B cell (primary cell): ENCODE measurements at regions not wholly inside any gene's neighbourhood (a gene's known extent, or its start where the extent isn't known, plus 50 kb on each side); places are given as distances from the start of the nearest gene placed in this dataset.

Source experiments
- ATAC-seq: fragments of 200-7000 bp; cut with Tn5 transposase; one replicate; pipeline ENCODE4 v1.10.0; 2021; ENCODE audit warnings: low read depth, mild to moderate bottlenecking, moderate number of reproducible peaks, moderate library complexity
- CTCF ChIA-PET: fragments of 350-600 bp; sonication (Branson Sonifier 250); formaldehyde crosslinking; loops from one replicate; lab custom pipeline; 2021; ENCODE audit warnings: antibody characterized with exemption, inconsistent platforms; lab: Charles Lee
- POLR2A ChIA-PET: fragments of 350-600 bp; sonication (Branson Sonifier 250); formaldehyde crosslinking; loops from one replicate; lab custom pipeline; 2021; ENCODE audit warnings: antibody characterized with exemption; lab: Charles Lee
- DNase-seq: peaks from one replicate; pipeline ENCODE4 v3.0.0; 2013
- H2AFZ ChIP-seq: 2 replicates; pipeline ENCODE4 v1.6.1; 2012; ENCODE audit warnings: mild to moderate bottlenecking, low read depth, low read length; ENCODE audit not compliant: insufficient read depth, poor library complexity, severe bottlenecking
- H3K27ac ChIP-seq, 2 donors: 1 replicate in 1 of 2; 2 replicates in 1 of 2; pipeline ENCODE4 v1.5.1; 2012 to 2013; ENCODE audit warnings: low read length in 2 of 2, mild to moderate bottlenecking in 2 of 2, moderate library complexity in 1 of 2
- H3K27me3 ChIP-seq, 4 experiments: fragments of 200-600 bp in 1 of 4; sonication (generic) in 1 of 4; replicated peaks in 1 of 4; 1 replicate in 2 of 4; 2 replicates in 2 of 4; pipeline versions ENCODE4 v1.6.1 to v1.7.0; 2013 to 2016; ENCODE audit warnings: low read length in 3 of 4, mild to moderate bottlenecking in 2 of 4, mixed read lengths in 1 of 4, moderate library complexity in 1 of 4; ENCODE audit not compliant: insufficient read depth in 4 of 4, control insufficient read depth in 3 of 4; ENCODE audit errors: control extremely low read depth in 1 of 4
- H3K36me3 ChIP-seq, 2 experiments: replicated peaks in 1 of 2; 1 replicate in 1 of 2; 2 replicates in 1 of 2; pipeline versions ENCODE4 v1.6.1 to v1.7.1; 2013; ENCODE audit warnings: low read length in 1 of 2; ENCODE audit not compliant: insufficient read depth in 2 of 2, control insufficient read depth in 1 of 2; ENCODE audit errors: control extremely low read depth in 1 of 2, extremely low read depth in 1 of 2
- H3K4me1 ChIP-seq, 2 donors: fragments of 200-600 bp in 1 of 2; sonication (generic) in 1 of 2; 1 replicate in 1 of 2; 2 replicates in 1 of 2; pipeline versions ENCODE4 v1.5.1 to v1.6.1; 2013 to 2017; ENCODE audit warnings: low read length in 2 of 2; ENCODE audit not compliant: control insufficient read depth in 2 of 2, insufficient read depth in 2 of 2
- H3K4me2 ChIP-seq: replicated peaks from 2 replicates; pipeline ENCODE3; 2012; ENCODE audit warnings: mild to moderate bottlenecking, low read depth, low read length; ENCODE audit not compliant: poor library complexity, severe bottlenecking
- H3K4me3 ChIP-seq, 5 experiments: fragments of 200-600 bp in 1 of 5; sonication (generic) in 1 of 5; 1 replicate in 3 of 5; 2 replicates in 2 of 5; pipeline versions ENCODE4 v1.5.1 to v1.7.0; 2011 to 2016; ENCODE audit warnings: low read length in 4 of 5, mild to moderate bottlenecking in 4 of 5, low read depth in 2 of 5, control low read depth in 1 of 5, moderate library complexity in 1 of 5; ENCODE audit not compliant: insufficient read depth in 1 of 5; ENCODE audit errors: control extremely low read depth in 1 of 5, extremely low read depth in 1 of 5
- H3K79me2 ChIP-seq: fragments of 200-600 bp; sonication (generic); one replicate; pipeline ENCODE4 v1.6.0; 2016; ENCODE audit warnings: low read length; ENCODE audit not compliant: control insufficient read depth, insufficient read depth
- H3K9ac ChIP-seq: fragments of 200-600 bp; sonication (generic); 2 replicates; pipeline ENCODE4 v1.6.1; 2017; ENCODE audit warnings: mild to moderate bottlenecking, low read length, moderate library complexity
- H3K9me3 ChIP-seq, 3 donors: one replicate each; pipeline versions ENCODE4 v1.6.1 to v1.7.1; 2013; ENCODE audit warnings: low read length in 2 of 3; ENCODE audit not compliant: control insufficient read depth in 2 of 3, insufficient read depth in 1 of 3; ENCODE audit errors: control extremely low read depth in 1 of 3
- H4K20me1 ChIP-seq: 2 replicates; pipeline ENCODE4 v1.6.0; 2012; ENCODE audit warnings: mild to moderate bottlenecking, low read length; ENCODE audit not compliant: insufficient read depth, control insufficient read depth, poor library complexity, severe bottlenecking
- H3K27ac Mint-ChIP-seq: one replicate; pipeline ENCODE4 v1.8.0; 2021; ENCODE audit warnings: mixed read lengths
- H3K27me3 Mint-ChIP-seq: one replicate; pipeline ENCODE4 v1.8.0; 2021; ENCODE audit warnings: mixed read lengths
- H3K4me1 Mint-ChIP-seq: one replicate; pipeline ENCODE4 v1.8.0; 2021; ENCODE audit warnings: mixed read lengths
- H3K4me3 Mint-ChIP-seq: one replicate; pipeline ENCODE4 v1.8.0; 2021; ENCODE audit warnings: mixed read lengths
- H3K9me3 Mint-ChIP-seq: one replicate; pipeline ENCODE4 v1.8.0; 2022; ENCODE audit warnings: mixed read lengths; ENCODE audit not compliant: insufficient read depth
- EZH2 ChIP-seq: IDR thresholded peaks from 2 replicates; pipeline ENCODE4 v1.6.1; 2012; ENCODE audit warnings: borderline replicate concordance, low read depth, mild to moderate bottlenecking, moderate library complexity, low read length; ENCODE audit not compliant: insufficient read depth, poor library complexity, severe bottlenecking
- WGBS: methylation state at CpG from one replicate; pipeline ENCODE4 v1.1.5; 2013; ENCODE audit warnings: missing lambda C conversion rate; ENCODE audit not compliant: insufficient coverage; 5-methylcytosine and 5-hydroxymethylcytosine counted together
- intact Hi-C: fragments of 100-400 bp; cut with micrococcal nuclease; formaldehyde crosslinking; loops from one replicate; pipeline ENCODE4 v1.10.0; 2022
- TF ChIP-seq, protein P1 (sequence below): fragments of 200-600 bp; IDR thresholded peaks from one replicate; pipeline ENCODE4 v1.8.0; 2022; ENCODE audit warnings: antibody characterized with exemption, mild to moderate bottlenecking

- H3K27me3 ChIP-seq: no peaks in the 10 kb centered on the region
- Mint-ChIP-seq H3K9me3 (no peaks in the 10 kb centered on the region), H3K4me1 (no peaks in the 10 kb centered on the region), H3K4me3 (no peak overlapping the region), H3K27me3 (no peaks in the 10 kb centered on the region), H3K27ac (no peak overlapping the region)
- no peak for DNase-seq
- H3K79me2 ChIP-seq: no peaks in the 10 kb centered on the region
- H3K27ac ChIP-seq: no peak overlapping the region
- H3K9me3 ChIP-seq: peaks cover 0 to 4% (median 0%) of the 10 kb centered on the region in 3 donors
- H2AFZ ChIP-seq: no peak overlapping the region
- CTCF ChIA-PET: no interaction called here
- TF ChIP-seq, protein P1, sequence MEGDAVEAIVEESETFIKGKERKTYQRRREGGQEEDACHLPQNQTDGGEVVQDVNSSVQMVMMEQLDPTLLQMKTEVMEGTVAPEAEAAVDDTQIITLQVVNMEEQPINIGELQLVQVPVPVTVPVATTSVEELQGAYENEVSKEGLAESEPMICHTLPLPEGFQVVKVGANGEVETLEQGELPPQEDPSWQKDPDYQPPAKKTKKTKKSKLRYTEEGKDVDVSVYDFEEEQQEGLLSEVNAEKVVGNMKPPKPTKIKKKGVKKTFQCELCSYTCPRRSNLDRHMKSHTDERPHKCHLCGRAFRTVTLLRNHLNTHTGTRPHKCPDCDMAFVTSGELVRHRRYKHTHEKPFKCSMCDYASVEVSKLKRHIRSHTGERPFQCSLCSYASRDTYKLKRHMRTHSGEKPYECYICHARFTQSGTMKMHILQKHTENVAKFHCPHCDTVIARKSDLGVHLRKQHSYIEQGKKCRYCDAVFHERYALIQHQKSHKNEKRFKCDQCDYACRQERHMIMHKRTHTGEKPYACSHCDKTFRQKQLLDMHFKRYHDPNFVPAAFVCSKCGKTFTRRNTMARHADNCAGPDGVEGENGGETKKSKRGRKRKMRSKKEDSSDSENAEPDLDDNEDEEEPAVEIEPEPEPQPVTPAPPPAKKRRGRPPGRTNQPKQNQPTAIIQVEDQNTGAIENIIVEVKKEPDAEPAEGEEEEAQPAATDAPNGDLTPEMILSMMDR: no peak
- no peak for TF ChIP-seq EZH2
- no peaks in the 10 kb centered on the region for H3K36me3 ChIP-seq
- ATAC-seq: no peak
- H4K20me1 ChIP-seq: no peaks in the 10 kb centered on the region
- H3K4me3 ChIP-seq: no peak overlapping the region
- intact Hi-C loops: no loop called here
- 89% methylated on average over 1 of the region's 3 CpGs for WGBS
- POLR2A ChIA-PET: no interaction called here
- no peak overlapping the region for H3K4me2 ChIP-seq
- no peaks in the 10 kb centered on the region for H3K4me1 ChIP-seq
- H3K9ac ChIP-seq: no peak overlapping the region
Measured at GRCh38 chr10:128687408-128687807, 561.2 kb upstream of the MKI67 start.

GRCh38 chr10:128687927-128688549 lies 561.8 kb upstream of the MKI67 start:
- CTCF ChIA-PET: no interaction called here

More at GRCh38 chr10:128687927-128688549, 561.8 kb upstream of the MKI67 start:
- Histone ChIP-seq H3K36me3 (no peaks in the 10 kb centered on the region), H3K9ac (no peak overlapping the region), H3K79me2 (no peaks in the 10 kb centered on the region), H4K20me1 (no peaks in the 10 kb centered on the region), H3K4me3 (no peak overlapping the region), H3K4me2 (no peak overlapping the region), H3K4me1 (no peaks in the 10 kb centered on the region), H3K9me3 (peaks cover 0 to 4% (median 0%) of the 10 kb centered on the region in 3 donors), H3K27me3 (no peaks in the 10 kb centered on the region), H2AFZ (no peak overlapping the region), H3K27ac (no peak overlapping the region)
- Mint-ChIP-seq H3K27ac (no peak overlapping the region), H3K4me3 (no peak overlapping the region), H3K27me3 (no peaks in the 10 kb centered on the region), H3K4me1 (no peaks in the 10 kb centered on the region), H3K9me3 (no peaks in the 10 kb centered on the region)
- no peak for DNase-seq
- no peak for ATAC-seq
- TF ChIP-seq EZH2: no peak
- TF ChIP-seq, protein P1: no peak
- POLR2A ChIA-PET: no interaction called here
- intact Hi-C loops: no loop called here
- WGBS: 90% methylated on average over 13 of the region's 14 CpGs
